Spleen (tissue), 11 donors: ENCODE measurements at regions not wholly inside any gene's neighbourhood (a gene's known extent, or its start where the extent isn't known, plus 50 kb on each side); places are given as distances from the start of the nearest gene placed in this dataset.

Experiments
- DNase-seq: peaks from one replicate; pipeline ENCODE4 v3.0.0-alpha.2; 2020
- H3K27ac ChIP-seq, 8 donors: fragments of 200-600 bp; sonication (generic) in 7 of 8; 1 replicate in 4 of 8; 2 replicates in 4 of 8; pipeline versions ENCODE4 v1.5.0 to v1.8.0; 2016 to 2021; ENCODE audit warnings: inconsistent platforms in 4 of 8, mild to moderate bottlenecking in 4 of 8, moderate library complexity in 1 of 8
- H3K27me3 ChIP-seq, 7 donors: fragments of 200-600 bp; sonication (generic) in 6 of 7; replicated peaks in 1 of 7; 1 replicate in 4 of 7; 2 replicates in 3 of 7; pipeline versions ENCODE4 v1.5.0 to v1.8.0; 2016 to 2021; ENCODE audit warnings: inconsistent platforms in 3 of 7, mild to moderate bottlenecking in 1 of 7
- H3K36me3 ChIP-seq, 6 donors: fragments of 200-600 bp; sonication (generic) in 5 of 6; 1 replicate in 4 of 6; 2 replicates in 2 of 6; pipeline versions ENCODE4 v1.5.0 to v1.8.0; 2016 to 2021; ENCODE audit warnings: inconsistent platforms in 2 of 6
- H3K4me1 ChIP-seq, 6 donors: fragments of 200-600 bp; sonication (generic) in 5 of 6; 1 replicate in 3 of 6; 2 replicates in 3 of 6; pipeline versions ENCODE4 v1.5.0 to v1.8.0; 2016 to 2021; ENCODE audit warnings: inconsistent platforms in 3 of 6
- H3K4me3 ChIP-seq, 8 donors: fragments of 200-600 bp; sonication (generic) in 7 of 8; 1 replicate in 4 of 8; 2 replicates in 4 of 8; pipeline versions ENCODE4 v1.5.0 to v1.8.0; 2016 to 2021; ENCODE audit warnings: inconsistent platforms in 4 of 8, mild to moderate bottlenecking in 4 of 8, moderate library complexity in 2 of 8
- H3K9me3 ChIP-seq, 8 donors: fragments of 200-600 bp; sonication (generic) in 7 of 8; 1 replicate in 4 of 8; 2 replicates in 4 of 8; pipeline versions ENCODE4 v1.5.0 to v1.8.0; 2016 to 2021; ENCODE audit warnings: inconsistent platforms in 4 of 8
- CTCF ChIP-seq, 11 experiments: fragments of 200-600 bp in 7 of 11; fragments of 450-650 bp in 4 of 11; sonication (generic) in 4 of 11; IDR thresholded peaks in 8 of 11; conservative IDR thresholded peaks in 3 of 11; 1 replicate in 7 of 11; 2 replicates in 4 of 11; pipeline versions ENCODE4 v1.4.0 to v1.8.0; 2016 to 2021; ENCODE audit warnings: antibody characterized with exemption in 11 of 11, inconsistent platforms in 4 of 11, mild to moderate bottlenecking in 1 of 11
- POLR2A ChIP-seq, 3 donors: fragments of 450-650 bp; IDR thresholded peaks; one replicate each; pipeline ENCODE4 v1.5.1; 2017; ENCODE audit warnings: antibody characterized with exemption in 3 of 3, mild to moderate bottlenecking in 1 of 3
- POLR2AphosphoS5 ChIP-seq, 3 donors: sonication (generic); formaldehyde crosslinking; IDR thresholded peaks; one replicate each; pipeline ENCODE4 v1.5.1; 2017; ENCODE audit warnings: antibody characterized with exemption in 3 of 3
- WGBS, 5 donors: extraction: QIAGEN DNeasy Blood & Tissue Kit in 3 of 5; methylation state at CpG; one replicate each; pipeline versions ENCODE4 v1.1.5 to v1.1.7; 2013 to 2018; 5-methylcytosine and 5-hydroxymethylcytosine counted together
- intact Hi-C: fragments of 100-400 bp; cut with DNase I; formaldehyde crosslinking; loops from one replicate; pipeline ENCODE4 v1.15.0; 2023; ENCODE audit warnings: low total_unique reads
- donor health status: healthy with polysubstance abuse.
- donor health status: DM: no; HTN: no; CAD: no; lungs with moderate emphysema.
- donor health status: DM: no; HTN: no; CAD: no.
- donor health status: Bipolar disorder and iron deficiency.
- donor health status: healthy.
- donor health status: DM: no; HTN: no; CAD: no.
- donor health status: DM: yes; HTN: yes; CAD: no.

DNA sequence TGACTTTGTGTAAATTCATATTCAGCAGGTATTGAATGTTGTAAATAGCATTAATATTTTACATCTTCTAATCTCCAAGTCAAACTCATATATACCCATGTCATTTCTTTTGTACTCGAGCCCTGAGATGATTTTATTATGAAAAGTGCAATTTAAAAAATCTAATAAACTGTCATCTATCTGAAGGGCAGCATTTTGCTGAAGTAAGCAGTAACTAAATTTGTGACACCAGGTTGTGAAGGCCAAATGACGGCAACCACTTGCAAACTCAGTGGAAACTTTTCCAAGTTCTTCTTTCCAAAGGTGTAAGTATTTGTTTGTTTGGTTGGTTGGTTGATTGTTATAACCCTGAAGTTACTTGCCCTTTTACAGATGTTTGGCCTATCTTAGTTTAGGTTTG, 188.3 kb downstream of the GPR37 start:
- no peaks in the 10 kb centered on the region for H3K9me3 ChIP-seq
- DNase-seq = no peak
- H3K4me1 ChIP-seq = no peaks in the 10 kb centered on the region
- intact Hi-C loops = no loop called here
- H3K4me3 ChIP-seq = no peak overlapping the region
- no peak overlapping the region for H3K27ac ChIP-seq
- H3K27me3 ChIP-seq = no peaks in the 10 kb centered on the region
- 45 to 74% (median 64%) methylated on average over 2 of the region's 2 CpGs for WGBS, 5 donors
- TF ChIP-seq POLR2A (IDR thresholded peaks at IDR 0.05) (no peak), POLR2AphosphoS5 (IDR thresholded peaks at IDR 0.05) (no peak), CTCF (IDR thresholded peaks at IDR 0.05 in 8 of 11, conservative IDR thresholded peaks at IDR 0.05 in 3 of 11) (no peak)
- H3K36me3 ChIP-seq = no peaks in the 10 kb centered on the region

DNA sequence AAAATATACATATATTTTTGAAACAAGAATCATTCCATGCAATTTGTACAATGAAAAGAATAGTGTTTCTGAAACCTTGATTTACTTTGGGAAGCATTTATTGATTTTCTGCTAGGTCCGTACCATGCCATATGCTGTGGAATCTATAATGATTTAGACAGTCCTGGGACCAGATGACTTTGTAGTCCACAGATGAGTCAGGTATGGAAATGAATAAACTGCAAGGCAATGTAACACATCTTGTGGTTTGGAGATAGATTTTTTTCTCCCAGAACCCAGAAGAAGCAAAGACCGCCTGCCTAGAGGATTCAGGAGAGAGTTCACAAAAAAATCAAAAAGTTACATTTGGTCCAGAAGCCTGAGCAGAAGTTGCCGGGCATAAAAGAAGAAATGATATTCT, 190.4 kb downstream of the GPR37 start:
- Histone ChIP-seq H3K9me3 (no peaks in the 10 kb centered on the region), H3K27ac (no peak overlapping the region), H3K4me3 (no peak overlapping the region), H3K36me3 (no peaks in the 10 kb centered on the region), H3K27me3 (no peaks in the 10 kb centered on the region), H3K4me1 (no peaks in the 10 kb centered on the region)
- no peak for DNase-seq
- intact Hi-C loops = no loop called here
- TF ChIP-seq POLR2A (IDR thresholded peaks at IDR 0.05) (no peak), POLR2AphosphoS5 (IDR thresholded peaks at IDR 0.05) (no peak), CTCF (IDR thresholded peaks at IDR 0.05 in 8 of 11, conservative IDR thresholded peaks at IDR 0.05 in 3 of 11) (no peak)
- WGBS, 5 donors = 77 to 93% (median 88%) methylated on average over 3 of the region's 3 CpGs

DNA sequence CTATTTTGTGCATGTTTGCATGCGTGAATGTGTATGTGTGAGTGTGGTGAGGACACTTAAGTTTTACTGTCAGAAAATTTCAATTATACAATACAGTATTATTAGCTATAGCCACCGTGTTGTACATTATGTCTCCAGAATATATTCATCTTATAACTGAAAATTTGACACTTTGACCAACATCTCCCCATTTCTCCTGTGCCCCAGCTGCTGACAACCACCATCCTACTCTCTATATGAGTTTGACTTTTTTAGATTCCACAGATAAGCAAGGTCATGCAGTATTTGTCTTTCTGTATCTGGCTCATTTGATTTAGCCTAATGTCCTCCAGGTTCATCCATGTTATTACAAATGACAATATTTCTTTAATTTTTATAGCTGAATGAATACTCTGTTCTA, 195.0 kb downstream of the GPR37 start:
- 75 to 94% (median 78%) methylated on average over 2 of the region's 2 CpGs for WGBS, 5 donors
- no peaks in the 10 kb centered on the region for H3K27me3 ChIP-seq
- H3K4me3 ChIP-seq = no peak overlapping the region
- H3K36me3 ChIP-seq = no peaks in the 10 kb centered on the region
- DNase-seq = no peak
- H3K9me3 ChIP-seq = peaks cover 0 to 4% (median 0%) of the 10 kb centered on the region in 8 donors
- intact Hi-C loops = no loop called here
- H3K27ac ChIP-seq = no peak overlapping the region
- no peak for TF ChIP-seq CTCF (IDR thresholded peaks at IDR 0.05 in 8 of 11, conservative IDR thresholded peaks at IDR 0.05 in 3 of 11)
- TF ChIP-seq POLR2A (IDR thresholded peaks at IDR 0.05) = no peak
- no peak for TF ChIP-seq POLR2AphosphoS5 (IDR thresholded peaks at IDR 0.05)
- no peaks in the 10 kb centered on the region for H3K4me1 ChIP-seq

DNA sequence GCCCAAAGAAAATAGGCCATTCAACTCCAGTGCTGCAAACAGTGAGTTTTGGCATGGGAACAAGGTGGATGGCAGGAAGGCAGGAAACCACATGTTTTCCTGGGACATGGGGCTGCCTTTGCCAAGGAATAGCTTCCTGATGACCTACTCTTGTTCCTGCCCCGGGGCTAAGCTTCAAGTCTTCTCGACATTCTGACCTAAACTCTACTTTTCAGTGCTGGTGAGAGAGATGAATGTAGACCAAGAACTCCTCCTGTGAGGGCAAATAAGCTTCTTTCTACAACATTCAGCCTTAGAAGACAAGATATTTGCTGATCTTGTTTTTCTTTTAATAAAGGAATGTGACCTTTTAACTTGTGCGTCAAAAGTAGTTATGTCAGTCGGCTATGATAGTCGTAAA, 199.0 kb downstream of the GPR37 start:
- Histone ChIP-seq H3K4me3 (no peak overlapping the region), H3K36me3 (no peaks in the 10 kb centered on the region), H3K27ac (no peak overlapping the region), H3K9me3 (peaks cover 0 to 4% (median 0%) of the 10 kb centered on the region in 8 donors), H3K27me3 (no peaks in the 10 kb centered on the region), H3K4me1 (no peaks in the 10 kb centered on the region)
- DNase-seq = no peak
- intact Hi-C loops = no loop called here
- WGBS, 5 donors = 56 to 77% (median 71%) methylated on average over 5 of the region's 5 CpGs
- no peak for TF ChIP-seq CTCF (IDR thresholded peaks at IDR 0.05 in 8 of 11, conservative IDR thresholded peaks at IDR 0.05 in 3 of 11)
- no peak for TF ChIP-seq POLR2A (IDR thresholded peaks at IDR 0.05)
- no peak for TF ChIP-seq POLR2AphosphoS5 (IDR thresholded peaks at IDR 0.05)
